Liver (tissue), 8 donors: ENCODE measurements at regions not wholly inside any gene's neighbourhood (a gene's known extent, or its start where the extent isn't known, plus 50 kb on each side); places are given as distances from the start of the nearest gene placed in this dataset.

Source experiments
- DNase-seq: peaks from one replicate; pipeline ENCODE4 v3.0.0-alpha.2; 2017; ENCODE audit warnings: low spot score
- H3K27ac ChIP-seq, 2 donors: one replicate each; pipeline ENCODE4 v1.7.0; 2013; ENCODE audit warnings: inconsistent platforms in 2 of 2, low read length in 2 of 2, control low read depth in 1 of 2, low read depth in 1 of 2, mild to moderate bottlenecking in 1 of 2
- H3K27me3 ChIP-seq, 4 donors: one replicate each; pipeline versions ENCODE4 v1.6.1 to v1.7.0; 2013; ENCODE audit warnings: low read length in 3 of 4, inconsistent platforms in 1 of 4, mild to moderate bottlenecking in 1 of 4, moderate library complexity in 1 of 4; ENCODE audit not compliant: control insufficient read depth in 4 of 4, insufficient read depth in 4 of 4
- H3K36me3 ChIP-seq, 4 donors: one replicate each; pipeline versions ENCODE4 v1.6.1 to v1.7.0; 2013; ENCODE audit warnings: low read length in 3 of 4, mild to moderate bottlenecking in 3 of 4, low read depth in 1 of 4, moderate library complexity in 1 of 4; ENCODE audit not compliant: control insufficient read depth in 4 of 4, insufficient read depth in 3 of 4
- H3K4me1 ChIP-seq, 4 donors: one replicate each; pipeline versions ENCODE4 v1.6.1 to v1.7.0; 2013; ENCODE audit warnings: low read length in 3 of 4, mild to moderate bottlenecking in 3 of 4, moderate library complexity in 1 of 4; ENCODE audit not compliant: control insufficient read depth in 4 of 4, insufficient read depth in 4 of 4
- H3K4me3 ChIP-seq, 3 donors: one replicate each; pipeline versions ENCODE4 v1.6.1 to v1.7.0; 2013; ENCODE audit warnings: low read length in 3 of 3, control low read depth in 1 of 3, low read depth in 1 of 3, mild to moderate bottlenecking in 1 of 3
- H3K9ac ChIP-seq, 2 donors: one replicate each; pipeline ENCODE4 v1.7.0; 2013; ENCODE audit warnings: low read length in 2 of 2, mild to moderate bottlenecking in 2 of 2, moderate library complexity in 2 of 2, control low read depth in 1 of 2, low read depth in 1 of 2
- H3K9me3 ChIP-seq, 4 donors: one replicate each; pipeline versions ENCODE4 v1.6.1 to v1.7.0; 2013; ENCODE audit warnings: low read length in 3 of 4; ENCODE audit not compliant: control insufficient read depth in 4 of 4
- FOXA2 ChIP-seq: IDR thresholded peaks from 2 replicates; pipeline ENCODE4 v1.6.1; 2016; ENCODE audit warnings: antibody characterized with exemption
- HNF4A ChIP-seq, 2 donors: conservative IDR thresholded peaks; 2 replicates each; pipeline ENCODE4 v1.6.1; 2016; ENCODE audit warnings: antibody characterized with exemption in 2 of 2, mild to moderate bottlenecking in 2 of 2
- JUND ChIP-seq, 2 donors: IDR thresholded peaks; 2 replicates each; pipeline ENCODE4 v1.6.1; 2016; ENCODE audit warnings: antibody characterized with exemption in 2 of 2
- NR2F2 ChIP-seq: IDR thresholded peaks from 2 replicates; pipeline ENCODE4 v1.6.1; 2016; ENCODE audit warnings: antibody characterized with exemption
- RAD21 ChIP-seq, 2 donors: IDR thresholded peaks; 2 replicates each; pipeline ENCODE4 v1.6.1; 2016; ENCODE audit warnings: antibody characterized with exemption in 2 of 2, mild to moderate bottlenecking in 2 of 2
- RXRA ChIP-seq, 2 donors: IDR thresholded peaks; 2 replicates each; pipeline ENCODE4 v1.6.1; 2017 to 2018; ENCODE audit warnings: antibody characterized with exemption in 2 of 2, mild to moderate bottlenecking in 1 of 2
- SP1 ChIP-seq: IDR thresholded peaks from 2 replicates; pipeline ENCODE4 v1.6.1; 2018; ENCODE audit warnings: antibody characterized with exemption, mild to moderate bottlenecking
- TAF1 ChIP-seq: conservative IDR thresholded peaks from 2 replicates; pipeline ENCODE4 v1.6.1; 2016; ENCODE audit warnings: antibody characterized with exemption, mild to moderate bottlenecking
- YY1 ChIP-seq: IDR thresholded peaks from 2 replicates; pipeline ENCODE4 v1.6.1; 2016; ENCODE audit warnings: antibody characterized with exemption, mild to moderate bottlenecking
- WGBS: extraction: QIAGEN DNeasy Blood & Tissue Kit; methylation state at CpG from one replicate; pipeline ENCODE4 v1.1.7; 2013; 5-methylcytosine and 5-hydroxymethylcytosine counted together
- TF ChIP-seq, protein P1 (sequence below): fragments of 150-350 bp; IDR thresholded peaks from 2 replicates; pipeline ENCODE4 v1.5.1; 2017; ENCODE audit warnings: improper control_type of control experiment, low read depth, low read length; ENCODE audit not compliant: missing input control
- TF ChIP-seq, protein P2 (sequence below): IDR thresholded peaks from 2 replicates; pipeline ENCODE4 v1.6.1; 2016; ENCODE audit warnings: antibody characterized with exemption
- TF ChIP-seq, protein P3 (sequence below): IDR thresholded peaks from 2 replicates; pipeline ENCODE4 v1.6.1; 2016; ENCODE audit warnings: antibody characterized with exemption
- TF ChIP-seq, protein P4 (sequence below): IDR thresholded peaks from 2 replicates; pipeline ENCODE4 v1.6.1; 2016; ENCODE audit warnings: antibody characterized with exemption, mild to moderate bottlenecking
- TF ChIP-seq, protein P5 (sequence below): IDR thresholded peaks from 2 replicates; pipeline ENCODE4 v1.6.1; 2016; ENCODE audit warnings: antibody characterized with exemption
- donor health status: healthy.
- donor health status: healthy.
- donor health status: healthy.
- donor health status: healthy.
- donor health status: healthy.

DNA sequence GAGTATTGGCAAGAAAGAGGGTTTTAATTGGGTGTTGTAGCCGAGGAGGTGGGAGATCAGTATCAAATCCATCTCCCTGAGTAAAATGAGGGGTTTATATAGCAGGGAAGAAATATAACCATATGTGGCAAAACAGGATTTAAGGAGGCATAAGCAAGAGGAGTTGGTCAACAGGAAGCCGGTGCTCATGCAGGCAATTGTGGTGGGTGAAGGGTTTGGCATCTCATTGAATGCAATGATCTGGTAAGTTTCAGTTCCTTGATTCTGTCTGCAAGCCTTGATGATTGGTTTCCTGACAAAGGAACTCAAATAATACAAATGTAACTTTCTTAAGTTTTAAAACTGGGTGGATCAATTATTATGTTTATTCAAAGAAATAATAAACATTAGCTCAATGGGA lies 564.4 kb upstream of the LINC00305 start:
- H3K27ac ChIP-seq = no peak overlapping the region
- 79% methylated on average over 2 of the region's 2 CpGs for WGBS
- H3K36me3 ChIP-seq = no peaks in the 10 kb centered on the region
- no peak for DNase-seq
- no peaks in the 10 kb centered on the region for H3K9me3 ChIP-seq
- H3K4me3 ChIP-seq = no peak overlapping the region
- no peaks in the 10 kb centered on the region for H3K27me3 ChIP-seq
- no peaks in the 10 kb centered on the region for H3K4me1 ChIP-seq
- H3K9ac ChIP-seq = no peak overlapping the region
- TF ChIP-seq FOXA2 (no peak), HNF4A (conservative IDR thresholded peaks at IDR 0.05) (no peak), YY1 (no peak), RAD21 (IDR thresholded peaks at IDR 0.05) (no peak), NR2F2 (no peak)
- TF ChIP-seq, protein P1, sequence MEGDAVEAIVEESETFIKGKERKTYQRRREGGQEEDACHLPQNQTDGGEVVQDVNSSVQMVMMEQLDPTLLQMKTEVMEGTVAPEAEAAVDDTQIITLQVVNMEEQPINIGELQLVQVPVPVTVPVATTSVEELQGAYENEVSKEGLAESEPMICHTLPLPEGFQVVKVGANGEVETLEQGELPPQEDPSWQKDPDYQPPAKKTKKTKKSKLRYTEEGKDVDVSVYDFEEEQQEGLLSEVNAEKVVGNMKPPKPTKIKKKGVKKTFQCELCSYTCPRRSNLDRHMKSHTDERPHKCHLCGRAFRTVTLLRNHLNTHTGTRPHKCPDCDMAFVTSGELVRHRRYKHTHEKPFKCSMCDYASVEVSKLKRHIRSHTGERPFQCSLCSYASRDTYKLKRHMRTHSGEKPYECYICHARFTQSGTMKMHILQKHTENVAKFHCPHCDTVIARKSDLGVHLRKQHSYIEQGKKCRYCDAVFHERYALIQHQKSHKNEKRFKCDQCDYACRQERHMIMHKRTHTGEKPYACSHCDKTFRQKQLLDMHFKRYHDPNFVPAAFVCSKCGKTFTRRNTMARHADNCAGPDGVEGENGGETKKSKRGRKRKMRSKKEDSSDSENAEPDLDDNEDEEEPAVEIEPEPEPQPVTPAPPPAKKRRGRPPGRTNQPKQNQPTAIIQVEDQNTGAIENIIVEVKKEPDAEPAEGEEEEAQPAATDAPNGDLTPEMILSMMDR = no peak

DNA sequence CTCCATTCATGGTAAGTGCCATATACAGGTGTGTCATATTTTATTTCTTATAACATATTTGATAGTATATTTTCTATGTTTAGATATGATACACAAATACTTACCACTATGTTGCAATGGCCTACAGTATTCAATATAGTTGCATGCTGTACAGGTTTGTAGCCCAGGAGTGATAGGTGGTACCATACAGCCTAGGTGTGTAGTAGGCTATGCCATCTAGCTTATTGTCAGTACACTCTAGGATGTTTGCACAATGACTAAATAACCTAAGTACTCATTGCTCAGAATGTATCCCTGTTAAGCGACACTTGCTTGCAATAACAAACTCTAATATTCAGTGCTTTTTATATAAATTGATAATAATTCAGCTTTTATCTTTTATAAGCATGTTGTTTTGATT lies 563.1 kb upstream of the LINC00305 start:
- H3K27ac ChIP-seq = no peak overlapping the region
- no peaks in the 10 kb centered on the region for H3K27me3 ChIP-seq
- DNase-seq = no peak
- WGBS = 90% methylated on average over 1 of the region's 1 CpG
- H3K4me3 ChIP-seq = no peak overlapping the region
- H3K9me3 ChIP-seq = no peaks in the 10 kb centered on the region
- TF ChIP-seq, protein P2, sequence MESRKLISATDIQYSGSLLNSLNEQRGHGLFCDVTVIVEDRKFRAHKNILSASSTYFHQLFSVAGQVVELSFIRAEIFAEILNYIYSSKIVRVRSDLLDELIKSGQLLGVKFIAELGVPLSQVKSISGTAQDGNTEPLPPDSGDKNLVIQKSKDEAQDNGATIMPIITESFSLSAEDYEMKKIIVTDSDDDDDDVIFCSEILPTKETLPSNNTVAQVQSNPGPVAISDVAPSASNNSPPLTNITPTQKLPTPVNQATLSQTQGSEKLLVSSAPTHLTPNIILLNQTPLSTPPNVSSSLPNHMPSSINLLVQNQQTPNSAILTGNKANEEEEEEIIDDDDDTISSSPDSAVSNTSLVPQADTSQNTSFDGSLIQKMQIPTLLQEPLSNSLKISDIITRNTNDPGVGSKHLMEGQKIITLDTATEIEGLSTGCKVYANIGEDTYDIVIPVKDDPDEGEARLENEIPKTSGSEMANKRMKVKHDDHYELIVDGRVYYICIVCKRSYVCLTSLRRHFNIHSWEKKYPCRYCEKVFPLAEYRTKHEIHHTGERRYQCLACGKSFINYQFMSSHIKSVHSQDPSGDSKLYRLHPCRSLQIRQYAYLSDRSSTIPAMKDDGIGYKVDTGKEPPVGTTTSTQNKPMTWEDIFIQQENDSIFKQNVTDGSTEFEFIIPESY = no peak
- no peak for TF ChIP-seq RXRA (IDR thresholded peaks at IDR 0.05)
- TF ChIP-seq JUND (IDR thresholded peaks at IDR 0.05) = no peak
- TF ChIP-seq, protein P1 = no peak
- TF ChIP-seq SP1 = no peak
- H3K36me3 ChIP-seq = no peaks in the 10 kb centered on the region
- H3K4me1 ChIP-seq = no peaks in the 10 kb centered on the region
- H3K9ac ChIP-seq = no peak overlapping the region

DNA sequence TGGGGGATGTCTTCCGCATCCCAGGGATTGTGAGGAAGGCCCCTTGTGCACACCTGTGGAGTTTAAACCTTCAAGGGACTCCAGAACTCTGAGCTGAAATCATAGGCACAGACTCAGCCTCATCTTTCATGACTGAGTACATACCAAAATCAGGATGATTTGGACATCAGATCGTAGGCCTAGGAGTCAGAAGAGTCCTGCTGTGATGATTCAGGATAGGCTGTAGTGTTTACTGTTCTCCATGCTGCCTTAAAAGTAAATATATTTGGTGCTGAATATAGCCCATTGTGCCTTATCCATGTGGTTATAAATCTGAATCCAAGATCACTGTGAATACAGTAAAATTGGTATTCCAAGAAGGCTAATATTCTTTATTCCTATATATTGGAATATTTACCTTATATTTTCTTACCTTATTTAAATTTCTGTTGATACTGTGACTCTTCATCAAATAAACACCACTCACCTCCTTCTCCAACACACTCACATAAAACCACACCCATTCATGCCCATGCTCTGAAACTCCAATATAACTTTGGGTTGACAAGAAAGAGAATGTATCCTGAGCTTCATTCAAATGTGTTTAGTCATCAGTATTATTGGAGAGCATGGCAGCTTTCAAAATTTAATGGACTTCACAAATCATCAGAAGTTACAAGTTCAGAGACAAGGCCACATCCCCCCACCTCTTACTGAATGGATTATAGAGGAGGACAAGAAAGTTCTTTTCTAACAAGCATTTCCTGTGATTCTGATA lies 561.4 kb upstream of the LINC00305 start:
- no peak for DNase-seq
- WGBS = 75% methylated on average over 2 of the region's 2 CpGs
- Histone ChIP-seq H3K27me3 (no peaks in the 10 kb centered on the region), H3K9me3 (no peaks in the 10 kb centered on the region), H3K27ac (no peak overlapping the region), H3K4me3 (no peak overlapping the region), H3K9ac (no peak overlapping the region), H3K4me1 (no peaks in the 10 kb centered on the region), H3K36me3 (no peaks in the 10 kb centered on the region)
- TF ChIP-seq JUND (IDR thresholded peaks at IDR 0.05) = no peak
- TF ChIP-seq TAF1 = no peak
- TF ChIP-seq, protein P3, sequence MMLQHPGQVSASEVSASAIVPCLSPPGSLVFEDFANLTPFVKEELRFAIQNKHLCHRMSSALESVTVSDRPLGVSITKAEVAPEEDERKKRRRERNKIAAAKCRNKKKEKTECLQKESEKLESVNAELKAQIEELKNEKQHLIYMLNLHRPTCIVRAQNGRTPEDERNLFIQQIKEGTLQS = no peak
- no peak for TF ChIP-seq NR2F2
- TF ChIP-seq, protein P4, sequence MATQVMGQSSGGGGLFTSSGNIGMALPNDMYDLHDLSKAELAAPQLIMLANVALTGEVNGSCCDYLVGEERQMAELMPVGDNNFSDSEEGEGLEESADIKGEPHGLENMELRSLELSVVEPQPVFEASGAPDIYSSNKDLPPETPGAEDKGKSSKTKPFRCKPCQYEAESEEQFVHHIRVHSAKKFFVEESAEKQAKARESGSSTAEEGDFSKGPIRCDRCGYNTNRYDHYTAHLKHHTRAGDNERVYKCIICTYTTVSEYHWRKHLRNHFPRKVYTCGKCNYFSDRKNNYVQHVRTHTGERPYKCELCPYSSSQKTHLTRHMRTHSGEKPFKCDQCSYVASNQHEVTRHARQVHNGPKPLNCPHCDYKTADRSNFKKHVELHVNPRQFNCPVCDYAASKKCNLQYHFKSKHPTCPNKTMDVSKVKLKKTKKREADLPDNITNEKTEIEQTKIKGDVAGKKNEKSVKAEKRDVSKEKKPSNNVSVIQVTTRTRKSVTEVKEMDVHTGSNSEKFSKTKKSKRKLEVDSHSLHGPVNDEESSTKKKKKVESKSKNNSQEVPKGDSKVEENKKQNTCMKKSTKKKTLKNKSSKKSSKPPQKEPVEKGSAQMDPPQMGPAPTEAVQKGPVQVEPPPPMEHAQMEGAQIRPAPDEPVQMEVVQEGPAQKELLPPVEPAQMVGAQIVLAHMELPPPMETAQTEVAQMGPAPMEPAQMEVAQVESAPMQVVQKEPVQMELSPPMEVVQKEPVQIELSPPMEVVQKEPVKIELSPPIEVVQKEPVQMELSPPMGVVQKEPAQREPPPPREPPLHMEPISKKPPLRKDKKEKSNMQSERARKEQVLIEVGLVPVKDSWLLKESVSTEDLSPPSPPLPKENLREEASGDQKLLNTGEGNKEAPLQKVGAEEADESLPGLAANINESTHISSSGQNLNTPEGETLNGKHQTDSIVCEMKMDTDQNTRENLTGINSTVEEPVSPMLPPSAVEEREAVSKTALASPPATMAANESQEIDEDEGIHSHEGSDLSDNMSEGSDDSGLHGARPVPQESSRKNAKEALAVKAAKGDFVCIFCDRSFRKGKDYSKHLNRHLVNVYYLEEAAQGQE = no peak
- TF ChIP-seq FOXA2 = no peak
- TF ChIP-seq, protein P5, sequence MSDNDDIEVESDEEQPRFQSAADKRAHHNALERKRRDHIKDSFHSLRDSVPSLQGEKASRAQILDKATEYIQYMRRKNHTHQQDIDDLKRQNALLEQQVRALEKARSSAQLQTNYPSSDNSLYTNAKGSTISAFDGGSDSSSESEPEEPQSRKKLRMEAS = no peak
